Ovary (tissue), 3 donors: ENCODE measurements at regions not wholly inside any gene's neighbourhood (a gene's known extent, or its start where the extent isn't known, plus 50 kb on each side); places are given as distances from the start of the nearest gene placed in this dataset.

ENCODE experiments used
- EP300 ChIP-seq: sonication (generic); formaldehyde crosslinking; IDR thresholded peaks from one replicate; pipeline ENCODE4 v1.6.1; 2017; ENCODE audit warnings: antibody characterized with exemption
- TF ChIP-seq, protein P1 (sequence below), 3 donors: fragments of 450-650 bp in 2 of 3; fragments of 200-600 bp in 1 of 3; IDR thresholded peaks; one replicate each; pipeline versions ENCODE4 v1.5.1 to v1.8.0; 2016 to 2022; ENCODE audit warnings: antibody characterized with exemption in 3 of 3, mild to moderate bottlenecking in 1 of 3
- donor health status: DM: no; HTN: no; CAD: no.

DNA sequence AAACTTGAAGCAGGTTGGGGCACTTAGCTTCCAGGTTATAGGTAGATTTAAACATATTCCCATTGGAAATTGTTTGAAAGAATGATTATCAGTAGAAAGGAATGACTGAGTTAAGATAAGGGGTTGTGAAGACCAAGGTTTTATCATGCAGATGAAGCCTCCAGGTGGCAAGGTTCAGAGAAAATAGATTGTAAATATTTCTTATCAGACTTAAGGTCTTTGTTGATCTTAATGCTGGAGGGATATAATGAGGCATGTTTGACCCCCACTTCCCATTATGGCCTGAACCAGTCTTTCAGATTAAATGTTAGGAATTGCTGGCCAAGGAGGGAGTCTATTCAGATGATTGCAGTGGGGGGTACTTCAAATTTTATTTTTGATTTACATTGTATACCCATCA, 1486.5 kb upstream of the PRR20A start:
- TF ChIP-seq, protein P1, sequence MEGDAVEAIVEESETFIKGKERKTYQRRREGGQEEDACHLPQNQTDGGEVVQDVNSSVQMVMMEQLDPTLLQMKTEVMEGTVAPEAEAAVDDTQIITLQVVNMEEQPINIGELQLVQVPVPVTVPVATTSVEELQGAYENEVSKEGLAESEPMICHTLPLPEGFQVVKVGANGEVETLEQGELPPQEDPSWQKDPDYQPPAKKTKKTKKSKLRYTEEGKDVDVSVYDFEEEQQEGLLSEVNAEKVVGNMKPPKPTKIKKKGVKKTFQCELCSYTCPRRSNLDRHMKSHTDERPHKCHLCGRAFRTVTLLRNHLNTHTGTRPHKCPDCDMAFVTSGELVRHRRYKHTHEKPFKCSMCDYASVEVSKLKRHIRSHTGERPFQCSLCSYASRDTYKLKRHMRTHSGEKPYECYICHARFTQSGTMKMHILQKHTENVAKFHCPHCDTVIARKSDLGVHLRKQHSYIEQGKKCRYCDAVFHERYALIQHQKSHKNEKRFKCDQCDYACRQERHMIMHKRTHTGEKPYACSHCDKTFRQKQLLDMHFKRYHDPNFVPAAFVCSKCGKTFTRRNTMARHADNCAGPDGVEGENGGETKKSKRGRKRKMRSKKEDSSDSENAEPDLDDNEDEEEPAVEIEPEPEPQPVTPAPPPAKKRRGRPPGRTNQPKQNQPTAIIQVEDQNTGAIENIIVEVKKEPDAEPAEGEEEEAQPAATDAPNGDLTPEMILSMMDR (IDR thresholded peaks at IDR 0.05) = no peak
- no peak for TF ChIP-seq EP300
